DOHH2 (cell line): ENCODE measurements at regions not wholly inside any gene's neighbourhood (a gene's known extent, or its start where the extent isn't known, plus 50 kb on each side); places are given as distances from the start of the nearest gene placed in this dataset.
"Not testable (repeated sequence)": the region's sequence is repeated elsewhere in the genome, so short reads cannot be mapped to it uniquely, and the experiment has no call there.

Experiments used
- H3F3A ChIP-seq: fragments of 200-600 bp; sonication (generic), shearing (Covaris generic); 2 replicates; pipeline ENCODE4 v1.6.0; 2016; ENCODE audit warnings: antibody characterized with exemption, mild to moderate bottlenecking; ENCODE audit not compliant: control insufficient read depth, insufficient read depth
- H3K27ac ChIP-seq: fragments of 200-600 bp; sonication (generic); 2 replicates; pipeline ENCODE4 v1.5.1; 2014; ENCODE audit warnings: low read depth, mild to moderate bottlenecking, low read length, moderate library complexity
- H3K27me3 ChIP-seq: fragments of 200-600 bp; sonication (generic); 2 replicates; pipeline ENCODE4 v1.6.1; 2014; ENCODE audit warnings: mild to moderate bottlenecking, low read length, mixed read lengths; ENCODE audit not compliant: control insufficient read depth
- H3K36me3 ChIP-seq: fragments of 200-600 bp; sonication (generic); 2 replicates; pipeline ENCODE4 v1.6.1; 2014; ENCODE audit warnings: mild to moderate bottlenecking, low read length, moderate library complexity, mixed read lengths; ENCODE audit not compliant: control insufficient read depth
- H3K4me1 ChIP-seq: fragments of 200-600 bp; sonication (generic); 2 replicates; pipeline ENCODE4 v1.6.1; 2014; ENCODE audit warnings: mild to moderate bottlenecking, low read length, mixed read lengths; ENCODE audit not compliant: control insufficient read depth
- H3K4me2 ChIP-seq: fragments of 200-600 bp; sonication (generic); 2 replicates; pipeline ENCODE4 v1.6.0; 2014; ENCODE audit warnings: mild to moderate bottlenecking, low read length, moderate library complexity
- H3K4me3 ChIP-seq: fragments of 200-600 bp; sonication (generic); 2 replicates; pipeline ENCODE4 v1.5.1; 2014; ENCODE audit warnings: mild to moderate bottlenecking, low read length, mixed read lengths
- H3K79me2 ChIP-seq: fragments of 200-600 bp; sonication (generic); 2 replicates; pipeline ENCODE4 v1.6.1; 2014; ENCODE audit warnings: mild to moderate bottlenecking, low read length, mixed read lengths; ENCODE audit not compliant: control insufficient read depth
- H3K9me2 ChIP-seq: fragments of 200-600 bp; sonication (generic); replicated peaks from 2 replicates; pipeline ENCODE4 v1.6.1; 2014; ENCODE audit warnings: mild to moderate bottlenecking, low read length, mixed read lengths; ENCODE audit not compliant: control insufficient read depth
- H3K9me3 ChIP-seq: fragments of 200-600 bp; sonication (generic); 2 replicates; pipeline ENCODE4 v1.6.1; 2014; ENCODE audit warnings: antibody characterized with exemption, low read length, mixed read lengths; ENCODE audit not compliant: control insufficient read depth, insufficient read depth
- H4K20me1 ChIP-seq: fragments of 200-600 bp; sonication (generic); 2 replicates; pipeline ENCODE4 v1.6.0; 2014; ENCODE audit warnings: low read depth, mild to moderate bottlenecking, antibody characterized with exemption, low read length, moderate library complexity; ENCODE audit not compliant: control insufficient read depth, insufficient read depth

- H4K20me1 ChIP-seq, H3K9me2 ChIP-seq, H3K4me2 ChIP-seq, H3K9me3 ChIP-seq, H3K4me3 ChIP-seq, H3K4me1 ChIP-seq, H3K27ac ChIP-seq, H3K79me2 ChIP-seq, H3F3A ChIP-seq, H3K36me3 ChIP-seq: not testable (repeated sequence)
- H3K27me3 ChIP-seq: peaks cover 14% of the 10 kb centered on the region
Observed at GRCh38 chr15:44817797-44818196, 81.5 kb downstream of the TRIM69 start.

DNA sequence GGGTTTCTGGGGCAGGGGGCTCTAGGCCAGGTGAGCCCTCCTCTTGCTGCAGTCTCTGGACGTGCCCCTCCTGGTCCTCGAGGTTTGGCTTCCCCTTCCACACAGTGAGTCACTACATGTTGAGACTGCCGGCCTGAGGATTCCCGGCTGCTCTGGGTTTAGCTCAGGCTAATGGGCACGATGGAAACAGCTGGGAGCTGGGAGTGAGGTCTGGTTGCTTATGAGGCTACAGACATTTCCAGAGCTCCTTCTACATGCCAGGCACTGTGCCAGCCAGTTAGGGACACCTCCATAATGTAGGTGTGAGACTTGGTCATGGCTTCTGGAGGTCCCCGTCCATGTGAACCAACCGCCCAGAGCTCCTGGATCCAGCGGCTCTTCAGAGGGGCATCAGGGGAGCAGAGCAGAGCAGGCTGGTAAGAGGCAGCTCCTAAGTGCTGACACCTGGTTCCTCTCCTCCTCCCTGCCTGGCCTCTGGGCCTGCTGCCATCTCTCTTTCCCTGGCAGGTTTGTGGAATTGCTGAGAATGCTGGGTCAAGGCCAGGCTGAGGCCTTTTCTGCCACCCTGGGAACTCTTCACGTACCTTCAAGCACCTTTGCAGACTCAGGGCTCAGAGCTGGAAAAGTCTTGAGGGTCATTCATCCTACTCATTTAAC lies 83.1 kb downstream of the TRIM69 start:
- H3K4me2 ChIP-seq, H3K27ac ChIP-seq, H3K36me3 ChIP-seq, H3K9me2 ChIP-seq, H3K27me3 ChIP-seq, H3K9me3 ChIP-seq, H4K20me1 ChIP-seq, H3K4me3 ChIP-seq, H3K79me2 ChIP-seq, H3K4me1 ChIP-seq, H3F3A ChIP-seq: not testable (repeated sequence)

GRCh38 chr15:44820535-44820934 lies 84.2 kb downstream of the TRIM69 start:
- not testable (repeated sequence) for H3K4me3 ChIP-seq, H3K36me3 ChIP-seq, H4K20me1 ChIP-seq, H3F3A ChIP-seq, H3K27me3 ChIP-seq, H3K9me2 ChIP-seq, H3K27ac ChIP-seq, H3K4me1 ChIP-seq, H3K4me2 ChIP-seq, H3K9me3 ChIP-seq, H3K79me2 ChIP-seq

DNA sequence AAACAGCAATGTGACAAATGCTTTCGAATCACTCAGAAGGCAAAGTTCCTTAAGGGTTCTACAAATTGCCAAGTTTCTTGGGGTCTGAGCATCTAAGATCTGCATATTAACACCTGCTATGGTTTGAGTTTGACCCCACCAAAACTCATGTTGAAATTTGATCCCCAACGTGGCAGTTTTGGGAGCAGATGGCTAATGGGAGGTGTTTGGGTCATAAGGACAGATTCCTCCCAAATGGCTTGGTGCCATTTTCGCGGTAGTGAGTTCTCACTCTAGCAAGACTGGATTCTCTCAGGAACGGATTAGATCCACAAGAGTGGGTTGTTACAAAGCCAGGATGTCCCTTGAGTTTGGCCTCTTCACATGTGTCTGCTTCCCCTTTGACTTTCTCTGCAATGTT lies 84.6 kb downstream of the TRIM69 start:
- H3K9me3 ChIP-seq, H3K4me2 ChIP-seq, H4K20me1 ChIP-seq, H3K36me3 ChIP-seq, H3K4me1 ChIP-seq, H3K79me2 ChIP-seq, H3K27me3 ChIP-seq, H3K9me2 ChIP-seq, H3F3A ChIP-seq, H3K27ac ChIP-seq, H3K4me3 ChIP-seq: not testable (repeated sequence)

GRCh38 chr15:44824277-44825145 lies 88.2 kb downstream of the TRIM69 start:
- not testable (repeated sequence) for H3K4me3 ChIP-seq, H3K4me2 ChIP-seq, H3F3A ChIP-seq, H3K9me2 ChIP-seq, H3K27me3 ChIP-seq, H3K36me3 ChIP-seq, H3K79me2 ChIP-seq, H3K9me3 ChIP-seq, H3K27ac ChIP-seq, H3K4me1 ChIP-seq, H4K20me1 ChIP-seq

DNA sequence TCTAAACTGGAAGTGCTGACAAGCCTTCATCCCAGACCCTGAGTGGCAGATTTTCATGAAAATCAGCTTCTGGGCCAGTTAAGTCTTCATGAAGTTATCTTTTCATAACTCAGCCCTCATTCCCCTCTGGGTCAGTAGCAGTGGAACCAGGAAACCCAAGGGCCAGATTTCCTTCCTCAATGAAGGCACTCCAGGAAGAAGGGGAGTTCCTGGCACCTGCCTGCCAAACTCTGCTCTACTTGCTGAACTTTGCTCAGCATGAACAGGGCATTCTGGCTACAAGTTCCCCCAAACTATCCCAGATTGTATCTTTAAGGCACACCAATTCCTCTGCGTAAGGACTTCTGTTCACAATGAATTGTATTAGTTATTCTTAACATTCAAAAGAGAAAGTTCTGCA lies 90.3 kb downstream of the TRIM69 start:
- not testable (repeated sequence) for H3K9me2 ChIP-seq, H3F3A ChIP-seq, H3K27ac ChIP-seq, H3K27me3 ChIP-seq, H3K4me2 ChIP-seq, H3K79me2 ChIP-seq, H3K9me3 ChIP-seq, H3K4me1 ChIP-seq, H4K20me1 ChIP-seq, H3K36me3 ChIP-seq, H3K4me3 ChIP-seq

DNA sequence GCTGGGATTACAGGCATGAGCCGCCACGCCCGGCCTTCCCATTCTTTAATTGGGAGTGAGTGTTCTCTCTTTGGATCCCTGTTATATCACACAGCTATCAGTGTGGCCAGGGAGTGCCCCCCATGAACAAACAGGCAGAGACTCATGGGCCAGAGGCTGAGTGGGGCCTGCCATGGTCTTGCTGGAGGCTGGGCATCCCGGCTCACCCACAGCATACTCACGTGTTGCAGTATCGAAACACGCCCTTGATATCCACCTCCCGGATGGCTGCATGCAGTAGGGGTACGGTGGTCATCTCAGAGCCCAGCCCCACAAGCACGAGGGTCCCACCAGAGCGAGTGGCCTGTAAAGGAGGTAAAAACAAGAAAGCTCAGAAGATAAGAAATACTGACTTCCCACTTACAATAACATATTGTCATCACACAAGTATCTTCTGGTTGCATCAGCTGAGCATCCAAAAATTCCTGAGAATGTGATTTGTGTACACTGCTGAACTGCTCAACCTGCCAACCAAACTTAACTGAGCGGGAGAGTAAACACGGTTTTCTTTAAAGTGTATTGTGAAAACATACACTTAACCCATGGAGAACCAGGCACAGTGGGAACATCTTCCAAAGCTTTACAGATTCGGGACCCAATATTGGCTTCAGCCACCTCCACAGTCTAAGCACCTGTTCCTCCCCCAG lies 92.0 kb downstream of the TRIM69 start:
- H3K27ac ChIP-seq, H3K4me3 ChIP-seq, H3K4me1 ChIP-seq, H3K36me3 ChIP-seq, H3K9me2 ChIP-seq, H3K27me3 ChIP-seq, H3K9me3 ChIP-seq, H3K79me2 ChIP-seq, H3K4me2 ChIP-seq, H3F3A ChIP-seq, H4K20me1 ChIP-seq: not testable (repeated sequence)

GRCh38 chr15:44829150-44829549 lies 92.8 kb downstream of the TRIM69 start:
- not testable (repeated sequence) for H3K36me3 ChIP-seq, H3K9me3 ChIP-seq, H3K27me3 ChIP-seq, H4K20me1 ChIP-seq, H3K27ac ChIP-seq, H3K9me2 ChIP-seq, H3K4me2 ChIP-seq, H3F3A ChIP-seq, H3K79me2 ChIP-seq, H3K4me1 ChIP-seq, H3K4me3 ChIP-seq
